Neural crest cell (in vitro differentiated cells): ENCODE measurements at regions not wholly inside any gene's neighbourhood (a gene's known extent, or its start where the extent isn't known, plus 50 kb on each side); places are given as distances from the start of the nearest gene placed in this dataset.

Source experiments
- DNase-seq: peaks from one replicate; pipeline ENCODE4 v3.0.0; 2021; ENCODE audit warnings: low read depth, mixed read lengths, low spot score
- H3K27ac Mint-ChIP-seq: one replicate; pipeline ENCODE4 v1.8.0; 2021; ENCODE audit warnings: mild to moderate bottlenecking, mixed read lengths; ENCODE audit not compliant: unreplicated experiment
- H3K27me3 Mint-ChIP-seq: 2 replicates; pipeline ENCODE4 v1.8.0; 2021; ENCODE audit warnings: low read depth, mild to moderate bottlenecking, mixed read lengths
- H3K36me3 Mint-ChIP-seq: 2 replicates; pipeline ENCODE4 v1.8.0; 2021; ENCODE audit warnings: low read depth, mild to moderate bottlenecking, mixed read lengths
- H3K4me1 Mint-ChIP-seq: 2 replicates; pipeline ENCODE4 v1.8.0; 2021; ENCODE audit warnings: mixed read lengths
- H3K4me3 Mint-ChIP-seq: one replicate; pipeline ENCODE4 v1.8.0; 2021; ENCODE audit warnings: mild to moderate bottlenecking, mixed read lengths
- H3K9me3 Mint-ChIP-seq: 2 replicates; pipeline ENCODE4 v1.8.0; 2021; ENCODE audit warnings: mixed read lengths
- CTCF ChIP-seq: fragments of 200-600 bp; sonication (generic); conservative IDR thresholded peaks from 2 replicates; pipeline ENCODE4 v1.5.0; 2021; ENCODE audit warnings: antibody characterized with exemption, mild to moderate bottlenecking

GRCh38 chr4:156553659-156554058 is 417.9 kb downstream of the PDGFC start:
- DNase-seq: no peak
- peaks cover 10% of the 10 kb centered on the region for H3K9me3 Mint-ChIP-seq
- H3K4me3 Mint-ChIP-seq: no peak overlapping the region
- no peaks in the 10 kb centered on the region for H3K4me1 Mint-ChIP-seq
- H3K27me3 Mint-ChIP-seq: no peaks in the 10 kb centered on the region
- no peak overlapping the region for H3K27ac Mint-ChIP-seq
- H3K36me3 Mint-ChIP-seq: no peaks in the 10 kb centered on the region
- TF ChIP-seq CTCF: no peak

- H3K4me3 Mint-ChIP-seq: no peak overlapping the region
- H3K4me1 Mint-ChIP-seq: peaks cover 10% of the 10 kb centered on the region
- TF ChIP-seq CTCF: no peak
- no peaks in the 10 kb centered on the region for H3K27me3 Mint-ChIP-seq
- no peak for DNase-seq
- H3K9me3 Mint-ChIP-seq: peaks cover 3% of the 10 kb centered on the region
- no peaks in the 10 kb centered on the region for H3K36me3 Mint-ChIP-seq
- H3K27ac Mint-ChIP-seq: no peak overlapping the region
Observed at GRCh38 chr4:156547891-156548290, 423.7 kb downstream of the PDGFC start.

GRCh38 chr4:156547439-156547838 is 424.2 kb downstream of the PDGFC start:
- no peaks in the 10 kb centered on the region for H3K9me3 Mint-ChIP-seq
- no peak overlapping the region for H3K27ac Mint-ChIP-seq
- H3K4me1 Mint-ChIP-seq: peaks cover 10% of the 10 kb centered on the region
- H3K27me3 Mint-ChIP-seq: no peaks in the 10 kb centered on the region
- H3K4me3 Mint-ChIP-seq: no peak overlapping the region
- H3K36me3 Mint-ChIP-seq: no peaks in the 10 kb centered on the region
- TF ChIP-seq CTCF: no peak
- DNase-seq: no peak

- H3K4me1 Mint-ChIP-seq: peaks cover 10% of the 10 kb centered on the region
- no peaks in the 10 kb centered on the region for H3K9me3 Mint-ChIP-seq
- no peak overlapping the region for H3K4me3 Mint-ChIP-seq
- no peaks in the 10 kb centered on the region for H3K27me3 Mint-ChIP-seq
- H3K27ac Mint-ChIP-seq: peak overlapping the region; percentile 0
- H3K36me3 Mint-ChIP-seq: no peaks in the 10 kb centered on the region
- DNase-seq: no peak
- TF ChIP-seq CTCF: no peak
Observed at GRCh38 chr4:156545003-156545785, 426.4 kb downstream of the PDGFC start.

- Mint-ChIP-seq H3K27ac (no peak overlapping the region), H3K36me3 (no peaks in the 10 kb centered on the region), H3K27me3 (no peaks in the 10 kb centered on the region), H3K9me3 (no peaks in the 10 kb centered on the region), H3K4me3 (no peak overlapping the region), H3K4me1 (no peaks in the 10 kb centered on the region)
- DNase-seq: no peak
- TF ChIP-seq CTCF: peak; percentile 21
Observed at GRCh38 chr4:156539376-156539775, 432.2 kb downstream of the PDGFC start.
